ENCODE measurements at regions not wholly inside any gene's neighbourhood (a gene's known extent, or its start where the extent isn't known, plus 50 kb on each side); places are given as distances from the start of the nearest gene placed in this dataset.

- H3K9me3 ChIP-seq (ENCODE audit: control insufficient read depth in 2 of 3, insufficient read depth in 1 of 3, low read length in 3 of 3) = peaks cover 0 to 4% (median 0%) of the 10 kb centered on the region in 3 donors
- TF ChIP-seq, protein P1, sequence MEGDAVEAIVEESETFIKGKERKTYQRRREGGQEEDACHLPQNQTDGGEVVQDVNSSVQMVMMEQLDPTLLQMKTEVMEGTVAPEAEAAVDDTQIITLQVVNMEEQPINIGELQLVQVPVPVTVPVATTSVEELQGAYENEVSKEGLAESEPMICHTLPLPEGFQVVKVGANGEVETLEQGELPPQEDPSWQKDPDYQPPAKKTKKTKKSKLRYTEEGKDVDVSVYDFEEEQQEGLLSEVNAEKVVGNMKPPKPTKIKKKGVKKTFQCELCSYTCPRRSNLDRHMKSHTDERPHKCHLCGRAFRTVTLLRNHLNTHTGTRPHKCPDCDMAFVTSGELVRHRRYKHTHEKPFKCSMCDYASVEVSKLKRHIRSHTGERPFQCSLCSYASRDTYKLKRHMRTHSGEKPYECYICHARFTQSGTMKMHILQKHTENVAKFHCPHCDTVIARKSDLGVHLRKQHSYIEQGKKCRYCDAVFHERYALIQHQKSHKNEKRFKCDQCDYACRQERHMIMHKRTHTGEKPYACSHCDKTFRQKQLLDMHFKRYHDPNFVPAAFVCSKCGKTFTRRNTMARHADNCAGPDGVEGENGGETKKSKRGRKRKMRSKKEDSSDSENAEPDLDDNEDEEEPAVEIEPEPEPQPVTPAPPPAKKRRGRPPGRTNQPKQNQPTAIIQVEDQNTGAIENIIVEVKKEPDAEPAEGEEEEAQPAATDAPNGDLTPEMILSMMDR (IDR thresholded peaks at IDR 0.05; ENCODE audit: borderline replicate concordance, extremely low read depth, insufficient read depth) = no peak
- H3K4me1 ChIP-seq (ENCODE audit: control insufficient read depth in 2 of 3, insufficient read depth in 2 of 3, low read depth in 1 of 3, low read length in 3 of 3) = peaks cover 0 to 2% (median 0%) of the 10 kb centered on the region in 3 donors
- DNase-seq = no peak
- H3K4me3 ChIP-seq (ENCODE audit: low read length in 3 of 3) = no peak overlapping the region
- no peak overlapping the region for H3K27ac ChIP-seq (ENCODE audit: low read depth in 2 of 2, low read length in 2 of 2)
- H3K27me3 ChIP-seq (ENCODE audit: control insufficient read depth, insufficient read depth, low read length) = no peaks in the 10 kb centered on the region
- H3K36me3 ChIP-seq (ENCODE audit: control insufficient read depth in 2 of 3, insufficient read depth in 3 of 3, low read length in 3 of 3) = no peaks in the 10 kb centered on the region
- no peak for FAIRE-seq
- no peak overlapping the region for H3K9ac ChIP-seq (ENCODE audit: low read length in 3 of 3)
- intact Hi-C loops (cut with DNase I) = no loop called here
These were observed 288.8 kb upstream of the TGFBR2 start for GRCh38 chr3:30317561-30317960.

- intact Hi-C loops (cut with DNase I) = no loop called here
- no peaks in the 10 kb centered on the region for H3K36me3 ChIP-seq (ENCODE audit: control insufficient read depth in 2 of 3, insufficient read depth in 3 of 3, low read length in 3 of 3)
- peaks cover 0 to 2% (median 0%) of the 10 kb centered on the region in 3 donors for H3K4me1 ChIP-seq (ENCODE audit: control insufficient read depth in 2 of 3, insufficient read depth in 2 of 3, low read depth in 1 of 3, low read length in 3 of 3)
- no peak overlapping the region for H3K4me3 ChIP-seq (ENCODE audit: low read length in 3 of 3)
- TF ChIP-seq, protein P1 (IDR thresholded peaks at IDR 0.05; ENCODE audit: borderline replicate concordance, extremely low read depth, insufficient read depth) = no peak
- H3K27ac ChIP-seq (ENCODE audit: low read depth in 2 of 2, low read length in 2 of 2) = no peak overlapping the region
- H3K27me3 ChIP-seq (ENCODE audit: control insufficient read depth, insufficient read depth, low read length) = no peaks in the 10 kb centered on the region
- no peak overlapping the region for H3K9ac ChIP-seq (ENCODE audit: low read length in 3 of 3)
- DNase-seq = no peak
- FAIRE-seq = no peak
- peaks cover 0 to 4% (median 0%) of the 10 kb centered on the region in 3 donors for H3K9me3 ChIP-seq (ENCODE audit: control insufficient read depth in 2 of 3, insufficient read depth in 1 of 3, low read length in 3 of 3)
These were observed 288.3 kb upstream of the TGFBR2 start for GRCh38 chr3:30318110-30318509.

DNA sequence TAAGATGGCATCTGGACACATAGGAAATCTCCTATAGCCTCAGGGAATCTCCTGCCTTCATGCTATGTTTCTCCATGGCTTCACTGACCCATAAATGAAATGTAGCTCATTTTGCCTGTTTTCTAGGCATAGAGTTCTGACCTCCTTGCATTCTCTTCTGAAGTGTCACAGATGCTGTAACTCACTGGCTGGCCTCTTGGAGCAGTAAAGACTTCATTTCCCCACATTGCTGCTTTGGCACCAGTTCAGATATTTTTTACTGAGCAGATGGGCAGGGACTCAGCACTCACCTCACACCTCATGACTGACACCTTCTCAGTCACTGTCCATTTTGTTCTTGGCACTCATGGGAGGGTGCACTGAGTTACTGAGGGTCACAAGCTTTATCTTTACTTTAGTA lies 286.7 kb upstream of the TGFBR2 start:
- TF ChIP-seq, protein P1 (IDR thresholded peaks at IDR 0.05; ENCODE audit: borderline replicate concordance, extremely low read depth, insufficient read depth) = peak; percentile 54
- Histone ChIP-seq H3K4me3 (ENCODE audit: low read length in 3 of 3) (no peak overlapping the region), H3K27me3 (ENCODE audit: control insufficient read depth, insufficient read depth, low read length) (no peaks in the 10 kb centered on the region), H3K36me3 (ENCODE audit: control insufficient read depth in 2 of 3, insufficient read depth in 3 of 3, low read length in 3 of 3) (no peaks in the 10 kb centered on the region), H3K9ac (ENCODE audit: low read length in 3 of 3) (no peak overlapping the region), H3K9me3 (ENCODE audit: control insufficient read depth in 2 of 3, insufficient read depth in 1 of 3, low read length in 3 of 3) (peaks cover 0 to 4% (median 0%) of the 10 kb centered on the region in 3 donors), H3K4me1 (ENCODE audit: control insufficient read depth in 2 of 3, insufficient read depth in 2 of 3, low read depth in 1 of 3, low read length in 3 of 3) (peaks cover 0 to 2% (median 0%) of the 10 kb centered on the region in 3 donors), H3K27ac (ENCODE audit: low read depth in 2 of 2, low read length in 2 of 2) (no peak overlapping the region)
- intact Hi-C loops (cut with DNase I) = no loop called here
- no peak for FAIRE-seq
- DNase-seq = peak in 3 of 5 donors; percentile 38 to 65 (median 55)

DNA sequence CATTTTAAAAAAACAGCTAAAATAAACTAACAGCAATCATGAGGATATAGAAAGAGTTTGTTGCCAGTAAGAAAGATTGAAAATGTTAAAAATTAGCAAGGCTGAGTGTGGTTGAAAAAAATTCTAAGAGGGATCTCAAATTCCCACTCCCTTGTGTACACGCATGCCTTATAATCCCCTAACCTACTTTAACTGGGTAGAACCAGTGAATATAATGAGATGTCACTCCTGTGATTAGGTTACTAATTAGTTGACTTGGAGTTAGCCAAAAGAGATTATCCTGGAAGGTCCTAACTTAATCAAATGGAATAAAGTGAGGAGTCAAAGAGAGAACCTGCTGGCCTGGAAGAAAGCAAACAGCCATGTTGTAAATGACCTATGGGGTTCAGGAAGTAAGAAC lies 286.0 kb upstream of the TGFBR2 start:
- H3K27ac ChIP-seq (ENCODE audit: low read depth in 2 of 2, low read length in 2 of 2) = no peak overlapping the region
- FAIRE-seq (no peak), DNase-seq (no peak)
- no peak overlapping the region for H3K4me3 ChIP-seq (ENCODE audit: low read length in 3 of 3)
- TF ChIP-seq, protein P1 (IDR thresholded peaks at IDR 0.05; ENCODE audit: borderline replicate concordance, extremely low read depth, insufficient read depth) = no peak
- H3K27me3 ChIP-seq (ENCODE audit: control insufficient read depth, insufficient read depth, low read length) = no peaks in the 10 kb centered on the region
- H3K4me1 ChIP-seq (ENCODE audit: control insufficient read depth in 2 of 3, insufficient read depth in 2 of 3, low read depth in 1 of 3, low read length in 3 of 3) = peaks cover 0 to 2% (median 0%) of the 10 kb centered on the region in 3 donors
- H3K9me3 ChIP-seq (ENCODE audit: control insufficient read depth in 2 of 3, insufficient read depth in 1 of 3, low read length in 3 of 3) = peaks cover 0 to 4% (median 0%) of the 10 kb centered on the region in 3 donors
- H3K36me3 ChIP-seq (ENCODE audit: control insufficient read depth in 2 of 3, insufficient read depth in 3 of 3, low read length in 3 of 3) = no peaks in the 10 kb centered on the region
- H3K9ac ChIP-seq (ENCODE audit: low read length in 3 of 3) = no peak overlapping the region
- intact Hi-C loops (cut with DNase I) = no loop called here
